A549 (cell line): ENCODE measurements at regions not wholly inside any gene's neighbourhood (a gene's known extent, or its start where the extent isn't known, plus 50 kb on each side); places are given as distances from the start of the nearest gene placed in this dataset.

Experiments used
- ATAC-seq, 2 experiments: fragments of 200-7000 bp in 1 of 2; fragments of >200 bp in 1 of 2; cut with Nextera tagmentation in 1 of 2; cut with Tn5 transposase in 1 of 2; 3 replicates each; pipeline versions ENCODE4 v1.8.0 to v1.9.1; 2018 to 2020; ENCODE audit warnings: mild to moderate bottlenecking in 1 of 2, moderate library complexity in 1 of 2
- CTCF ChIA-PET: fragments of 300-600 bp; sonication (Branson Sonifier 250); formaldehyde crosslinking; extraction: SDS; loops from one replicate; lab custom pipeline; 2021; ENCODE audit warnings: antibody characterized with exemption, inconsistent platforms; lab: Yijun Ruan, JAX
- POLR2A ChIA-PET: fragments of 350-600 bp; formaldehyde crosslinking; extraction: SDS; loops from one replicate; lab custom pipeline; 2021; ENCODE audit warnings: antibody characterized with exemption, inconsistent platforms; lab: Yijun Ruan, JAX
- DNase-seq, 2 experiments: peaks; one replicate each; pipeline versions ENCODE4 v3.0.0 to v3.0.0-alpha.2; 2011 to 2016; ENCODE audit warnings: low read depth in 1 of 2, low spot score in 1 of 2
- FAIRE-seq: peaks from 2 replicates; lab custom pipeline; 2011; peaks lifted over from hg19 to GRCh38; lab: Jason Lieb, UNC
- H3K27ac ChIP-seq, 2 experiments: fragments of >200 bp; sonication (Bioruptor Twin); formaldehyde crosslinking; 3 replicates each; pipeline ENCODE4 v1.5.1; 2016 to 2017
- H3K4me1 ChIP-seq: fragments of >200 bp; sonication (Bioruptor Twin); formaldehyde crosslinking; 3 replicates; pipeline ENCODE4 v1.6.1; 2016
- H3K4me2 ChIP-seq: fragments of >200 bp; sonication (Bioruptor Twin); formaldehyde crosslinking; 3 replicates; pipeline ENCODE4 v1.6.1; 2016
- H3K4me3 ChIP-seq: fragments of >200 bp; sonication (Bioruptor Twin); formaldehyde crosslinking; 3 replicates; pipeline ENCODE4 v1.5.1; 2016
- H3K9me3 ChIP-seq: fragments of >200 bp; sonication (Bioruptor Twin); formaldehyde crosslinking; 3 replicates; pipeline ENCODE4 v1.6.1; 2016
- BHLHE40 ChIP-seq: IDR thresholded peaks from 2 replicates; pipeline ENCODE4 v1.6.1; 2012; ENCODE audit warnings: low read depth, low read length, inconsistent platforms
- CHD2 ChIP-seq: fragments of 150-350 bp; IDR thresholded peaks from 2 replicates; pipeline ENCODE4 v1.6.1; 2014; ENCODE audit warnings: low read length; ENCODE audit not compliant: partially characterized antibody
- E2F6 ChIP-seq: IDR thresholded peaks from 2 replicates; pipeline ENCODE4 v1.6.1; 2012; ENCODE audit warnings: low read depth, borderline replicate concordance
- EP300 ChIP-seq, 2 experiments: fragments of >200 bp; sonication (Bioruptor Twin); formaldehyde crosslinking; IDR thresholded peaks; 2 replicates in 1 of 2; 3 replicates in 1 of 2; pipeline ENCODE4 v1.6.1; 2016 to 2017
- FOSL2 ChIP-seq, 2 experiments: fragments of 450-650 bp in 1 of 2; fragments of >200 bp in 1 of 2; sonication (Bioruptor Twin) in 1 of 2; formaldehyde crosslinking; IDR thresholded peaks; 2 replicates each; pipeline versions ENCODE4 v1.5.0 to v1.6.1; 2016 to 2020; ENCODE audit warnings: mild to moderate bottlenecking in 1 of 2, moderate library complexity in 1 of 2
- HDAC2 ChIP-seq: fragments of 200-600 bp; sonication (generic); IDR thresholded peaks from 2 replicates; pipeline ENCODE4 v1.6.1; 2016
- HOXB13 ChIP-seq: fragments of 250-450 bp; sonication (Bioruptor Pico); IDR thresholded peaks from 2 replicates; pipeline ENCODE4 v1.5.0; 2020; ENCODE audit warnings: low read depth, mild to moderate bottlenecking, moderate library complexity
- HOXB5 ChIP-seq: fragments of 250-450 bp; sonication (Bioruptor Pico); IDR thresholded peaks from 2 replicates; pipeline ENCODE4 v1.5.0; 2020; ENCODE audit warnings: mild to moderate bottlenecking, moderate library complexity
- JUN ChIP-seq, 2 experiments: fragments of >200 bp; sonication (Bioruptor Twin); formaldehyde crosslinking; IDR thresholded peaks; 2 replicates in 1 of 2; 3 replicates in 1 of 2; pipeline ENCODE4 v1.6.1; 2016 to 2017
- KDM1A ChIP-seq: fragments of 200-600 bp; sonication (generic); IDR thresholded peaks from 2 replicates; pipeline ENCODE4 v1.6.1; 2016; ENCODE audit warnings: low read depth, mild to moderate bottlenecking
- KDM5A ChIP-seq: fragments of 200-600 bp; sonication (generic); IDR thresholded peaks from 2 replicates; pipeline ENCODE4 v1.6.1; 2016; ENCODE audit warnings: antibody characterized with exemption, mild to moderate bottlenecking
- MYC ChIP-seq: IDR thresholded peaks from 2 replicates; pipeline ENCODE4 v1.6.1; 2012; ENCODE audit warnings: mild to moderate bottlenecking, inconsistent platforms, low read length, improper control_type of control experiment, borderline replicate concordance
- NR3C1 ChIP-seq: fragments of >200 bp; sonication (Bioruptor Twin); formaldehyde crosslinking; IDR thresholded peaks from 3 replicates; pipeline ENCODE4 v1.6.1; 2017
- POLR2AphosphoS2 ChIP-seq: conservative IDR thresholded peaks from 2 replicates; pipeline ENCODE4 v1.6.1; 2012; ENCODE audit warnings: low read length, improper control_type of control experiment, inconsistent platforms
- RCOR1 ChIP-seq: fragments of 150-350 bp; IDR thresholded peaks from 2 replicates; pipeline ENCODE4 v1.6.1; 2014; ENCODE audit warnings: antibody characterized with exemption, low read length, low read depth
- REST ChIP-seq: fragments of 200-600 bp; sonication (generic); IDR thresholded peaks from 2 replicates; pipeline ENCODE4 v1.6.1; 2016; ENCODE audit warnings: antibody characterized with exemption, mild to moderate bottlenecking, moderate library complexity
- RFX5 ChIP-seq: fragments of 450-650 bp; IDR thresholded peaks from 2 replicates; pipeline ENCODE4 v1.7.1; 2014; ENCODE audit warnings: antibody characterized with exemption, mild to moderate bottlenecking, moderate library complexity
- TFCP2L1 ChIP-seq: fragments of 250-450 bp; sonication (Bioruptor Pico); IDR thresholded peaks from 2 replicates; pipeline ENCODE4 v1.5.0; 2021; ENCODE audit warnings: mild to moderate bottlenecking
- ZC3H11A ChIP-seq: fragments of 450-650 bp; IDR thresholded peaks from 2 replicates; pipeline ENCODE4 v1.6.1; 2014; ENCODE audit warnings: antibody characterized with exemption, mild to moderate bottlenecking
- ZNF302 ChIP-seq: fragments of 250-450 bp; sonication (Bioruptor Pico); IDR thresholded peaks from 2 replicates; pipeline ENCODE4 v1.9.0; 2021; ENCODE audit warnings: inconsistent platforms, mild to moderate bottlenecking, moderate library complexity
- WGBS: methylation state at CpG from one replicate; pipeline ENCODE4 v1.1.6; 2017; ENCODE audit errors: missing lambda C conversion rate; 5-methylcytosine and 5-hydroxymethylcytosine counted together

GRCh38 chr4:165724786-165725185, 148.3 kb upstream of the TLL1 start:
- no peak for ATAC-seq
- TF ChIP-seq RCOR1, result no peak
- TF ChIP-seq MYC, result no peak
- TF ChIP-seq, all 56 proteins: peak for 0
- Histone ChIP-seq H3K9me3 (no peaks in the 10 kb centered on the region), H3K4me2 (no peak overlapping the region), H3K4me1 (no peaks in the 10 kb centered on the region), H3K27ac (no peak overlapping the region), H3K4me3 (no peak overlapping the region)
- WGBS, result 46% methylated on average over 2 of the region's 2 CpGs
- CTCF ChIA-PET, result no interaction called here
- POLR2A ChIA-PET, result no interaction called here
- FAIRE-seq (no peak), DNase-seq (no peak)

- H3K4me1 ChIP-seq, result no peaks in the 10 kb centered on the region
- POLR2A ChIA-PET, result no interaction called here
- DNase-seq (no peak), FAIRE-seq (no peak), ATAC-seq (no peak)
- H3K4me2 ChIP-seq, result no peak overlapping the region
- H3K4me3 ChIP-seq, result no peak overlapping the region
- CTCF ChIA-PET, result no interaction called here
- 41% methylated on average over 1 of the region's 1 CpG for WGBS
- H3K9me3 ChIP-seq, result no peaks in the 10 kb centered on the region
- TF ChIP-seq CHD2, result no peak
- TF ChIP-seq POLR2AphosphoS2, result no peak
- TF ChIP-seq E2F6, result no peak
- TF ChIP-seq TFCP2L1, result no peak
- no peak for TF ChIP-seq REST
- TF ChIP-seq HOXB13 (CRISPR knock-in tag), result no peak
- TF ChIP-seq JUN (IDR thresholded peaks at IDR 0.05), result no peak
- TF ChIP-seq, all 56 proteins: peak for 0
- H3K27ac ChIP-seq, result no peak overlapping the region
Observed at GRCh38 chr4:165725352-165725751, 147.7 kb upstream of the TLL1 start.

DNA sequence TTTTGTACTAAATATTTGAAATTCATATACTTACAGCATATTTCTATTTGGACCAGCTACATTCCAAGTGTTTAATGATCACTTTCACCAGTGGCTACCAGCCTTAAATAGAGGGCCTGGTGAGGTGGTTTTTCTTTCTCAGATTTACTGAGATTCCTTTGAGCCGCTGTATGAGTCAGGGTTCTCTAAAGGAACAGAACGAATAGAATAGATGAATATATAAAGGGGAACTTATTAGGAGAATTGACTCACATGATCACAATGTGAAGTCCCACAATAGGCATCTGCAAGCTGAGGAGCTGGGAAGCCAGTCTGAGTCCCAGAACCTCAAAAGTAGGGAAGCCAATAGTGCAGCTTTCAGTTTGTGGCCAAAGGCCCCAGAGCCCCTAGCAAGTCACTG, 146.2 kb upstream of the TLL1 start:
- no peak for TF ChIP-seq ZC3H11A
- no peak for TF ChIP-seq ZNF302 (CRISPR knock-in tag)
- TF ChIP-seq MYC, result no peak
- TF ChIP-seq KDM1A, result no peak
- TF ChIP-seq KDM5A, result no peak
- no peak for TF ChIP-seq EP300 (IDR thresholded peaks at IDR 0.05)
- no peak for TF ChIP-seq RFX5
- no peak for TF ChIP-seq FOSL2 (IDR thresholded peaks at IDR 0.05)
- TF ChIP-seq FOSL2 (CRISPR knock-in tag; IDR thresholded peaks at IDR 0.05), result no peak
- no peak for TF ChIP-seq NR3C1
- no peak for TF ChIP-seq BHLHE40
- TF ChIP-seq HOXB5 (CRISPR knock-in tag), result no peak
- no peak for TF ChIP-seq HDAC2
- ATAC-seq (no peak), FAIRE-seq (no peak), DNase-seq (no peak)
- Histone ChIP-seq H3K4me1 (no peaks in the 10 kb centered on the region), H3K4me3 (no peak overlapping the region), H3K4me2 (no peak overlapping the region), H3K27ac (no peak overlapping the region), H3K9me3 (no peaks in the 10 kb centered on the region)
- 53% methylated on average over 2 of the region's 2 CpGs for WGBS
- CTCF ChIA-PET, result no interaction called here
- POLR2A ChIA-PET, result no interaction called here
